HCT116 (cell line): ENCODE measurements at regions not wholly inside any gene's neighbourhood (a gene's known extent, or its start where the extent isn't known, plus 50 kb on each side); places are given as distances from the start of the nearest gene placed in this dataset.

ENCODE experiments used
- ATAC-seq: fragments of 200-7000 bp; cut with Tn5 transposase; 2 replicates; pipeline ENCODE4 v1.9.1; 2020; ENCODE audit warnings: mild to moderate bottlenecking, moderate library complexity
- BruUV-seq: library from RNA; stranded (reverse); fragments of 400-500 nt; replicated peaks from 2 replicates; lab custom pipeline; 2021; lab: Mats Ljungman, UMichigan
- CTCF ChIA-PET: fragments of 300-600 bp; sonication (Branson Sonifier 250); formaldehyde crosslinking; loops from one replicate; lab custom pipeline; 2021; ENCODE audit warnings: antibody characterized with exemption; lab: Charles Lee
- POLR2A ChIA-PET: fragments of 300-600, 350-600 bp; sonication (Branson Sonifier 250); formaldehyde crosslinking; loops from one replicate; lab custom pipeline; 2021; ENCODE audit warnings: antibody characterized with exemption; lab: Charles Lee
- RAD21 ChIA-PET, 2 experiments: fragments of 300-600 bp; sonication (Branson Sonifier 250); formaldehyde crosslinking; loops; one replicate each; lab custom pipeline; 2023; ENCODE audit warnings: low total read pairs in 2 of 2; ENCODE audit not compliant: uncharacterized antibody in 2 of 2, unreplicated experiment in 2 of 2, low non-redundant PET in 1 of 2; lab: Charles Lee
- DNase-seq: peaks from one replicate; pipeline ENCODE4 v3.0.0-alpha.2; 2010; ENCODE audit warnings: low read depth, low spot score
- H2AFZ ChIP-seq: fragments of 200-600 bp; shearing (Covaris generic), sonication (generic); 2 replicates; pipeline ENCODE4 v1.6.1; 2017; ENCODE audit warnings: low read depth, mixed run types, mixed read lengths, antibody characterized with exemption, low read length; ENCODE audit not compliant: poor library complexity, severe bottlenecking
- H3K27ac ChIP-seq: 2 replicates; pipeline ENCODE4 v1.5.1; 2012; ENCODE audit warnings: low read depth, low read length
- H3K27me3 ChIP-seq: fragments of 200-600 bp; sonication (generic); 2 replicates; pipeline ENCODE4 v1.6.1; 2016; ENCODE audit warnings: mixed run types, low read length, mixed read lengths; ENCODE audit not compliant: insufficient read depth
- H3K36me3 ChIP-seq, 2 experiments: fragments of 200-500 bp in 1 of 2; fragments of 200-600 bp in 1 of 2; sonication (Bioruptor generic) in 1 of 2; sonication (generic) in 1 of 2; 2 replicates each; pipeline versions ENCODE4 v1.5.1 to v1.6.1; 2014 to 2016; ENCODE audit warnings: low read length in 2 of 2, inconsistent platforms in 1 of 2, mixed read lengths in 1 of 2, mixed run types in 1 of 2; ENCODE audit not compliant: insufficient read depth in 2 of 2, control insufficient read depth in 1 of 2
- H3K4me1 ChIP-seq, 2 experiments: fragments of 200-600 bp in 1 of 2; sonication (generic) in 1 of 2; 2 replicates each; pipeline versions ENCODE4 v1.5.1 to v1.6.1; 2012 to 2017; ENCODE audit warnings: low read length in 2 of 2, inconsistent platforms in 1 of 2, mild to moderate bottlenecking in 1 of 2, mixed read lengths in 1 of 2, mixed run types in 1 of 2, moderate library complexity in 1 of 2; ENCODE audit not compliant: insufficient read depth in 2 of 2, control insufficient read depth in 1 of 2
- H3K4me2 ChIP-seq: fragments of 200-600 bp; sonication (generic); 2 replicates; pipeline ENCODE4 v1.6.1; 2017; ENCODE audit warnings: mixed run types, low read length, mixed read lengths
- H3K4me3 ChIP-seq, 2 experiments: fragments of 200-600 bp in 1 of 2; sonication (generic) in 1 of 2; replicated peaks in 1 of 2; 2 replicates each; pipeline ENCODE4 v1.5.1; 2011 to 2016; ENCODE audit warnings: low read length in 2 of 2, control low read depth in 1 of 2, low read depth in 1 of 2, mild to moderate bottlenecking in 1 of 2, mixed read lengths in 1 of 2, mixed run types in 1 of 2
- H3K79me2 ChIP-seq: fragments of 200-600 bp; sonication (generic); 2 replicates; pipeline ENCODE4 v1.6.1; 2017; ENCODE audit warnings: mild to moderate bottlenecking, mixed run types, low read length, moderate library complexity, mixed read lengths; ENCODE audit not compliant: insufficient read depth
- H3K9ac ChIP-seq: fragments of 200-600 bp; sonication (generic); 2 replicates; pipeline ENCODE4 v1.6.1; 2016; ENCODE audit warnings: low read length, mixed read lengths
- H3K9me2 ChIP-seq: fragments of 200-600 bp; sonication (generic), shearing (Covaris generic); 2 replicates; pipeline ENCODE4 v1.6.1; 2017; ENCODE audit warnings: mixed run types, mild to moderate bottlenecking, moderate library complexity; ENCODE audit not compliant: insufficient read depth
- H3K9me3 ChIP-seq, 2 experiments: fragments of 200-500 bp in 1 of 2; fragments of 200-600 bp in 1 of 2; sonication (Bioruptor generic) in 1 of 2; sonication (generic) in 1 of 2; 2 replicates each; pipeline ENCODE4 v1.6.1; 2014 to 2017; ENCODE audit warnings: low read length in 2 of 2, mixed read lengths in 2 of 2, inconsistent platforms in 1 of 2, low read depth in 1 of 2, mild to moderate bottlenecking in 1 of 2, mixed run types in 1 of 2, moderate library complexity in 1 of 2; ENCODE audit not compliant: control insufficient read depth in 1 of 2, insufficient read depth in 1 of 2
- H4K20me1 ChIP-seq: fragments of 200-600 bp; sonication (generic), shearing (Covaris generic); 2 replicates; pipeline ENCODE4 v1.6.1; 2017; ENCODE audit warnings: mixed run types, mild to moderate bottlenecking, moderate library complexity; ENCODE audit not compliant: insufficient read depth
- ATF3 ChIP-seq: IDR thresholded peaks from 2 replicates; pipeline ENCODE4 v1.6.1; 2012
- CBX3 ChIP-seq: IDR thresholded peaks from 2 replicates; pipeline ENCODE4 v1.6.1; 2012; ENCODE audit warnings: low read depth
- CEBPB ChIP-seq: IDR thresholded peaks from 2 replicates; pipeline ENCODE4 v1.6.1; 2012; ENCODE audit warnings: low read depth
- CTCF ChIP-seq, 3 experiments: fragments of 200-600 bp in 1 of 3; sonication (generic) in 1 of 3; IDR thresholded peaks in 2 of 3; conservative IDR thresholded peaks in 1 of 3; 2 replicates each; pipeline ENCODE4 v1.5.1; 2012 to 2017; ENCODE audit warnings: low read depth in 2 of 3, low read length in 2 of 3, antibody characterized with exemption in 1 of 3, borderline replicate concordance in 1 of 3, control low read depth in 1 of 3, mild to moderate bottlenecking in 1 of 3, mixed read lengths in 1 of 3, mixed run types in 1 of 3, moderate library complexity in 1 of 3; ENCODE audit not compliant: insufficient read depth in 1 of 3
- EGR1 ChIP-seq: IDR thresholded peaks from 2 replicates; pipeline ENCODE4 v1.6.1; 2012; ENCODE audit warnings: low read depth
- ELF1 ChIP-seq: IDR thresholded peaks from 2 replicates; pipeline ENCODE4 v1.6.1; 2012; ENCODE audit warnings: low read depth, borderline replicate concordance
- EZH2 ChIP-seq: fragments of 200-600 bp; sonication (generic); IDR thresholded peaks from 2 replicates; pipeline ENCODE4 v1.6.1; 2017; ENCODE audit warnings: antibody characterized with exemption, mixed run types
- EZH2phosphoT487 ChIP-seq: fragments of 200-600 bp; IDR thresholded peaks from 2 replicates; pipeline ENCODE4 v1.6.1; 2018; ENCODE audit warnings: antibody characterized with exemption, borderline replicate concordance
- FOSL1 ChIP-seq: IDR thresholded peaks from 2 replicates; pipeline ENCODE4 v1.6.1; 2012; ENCODE audit warnings: low read depth
- JUND ChIP-seq: IDR thresholded peaks from 2 replicates; pipeline ENCODE4 v1.6.1; 2012
- MAX ChIP-seq: IDR thresholded peaks from 2 replicates; pipeline ENCODE4 v1.6.1; 2012
- POLR2A ChIP-seq: IDR thresholded peaks from 2 replicates; pipeline ENCODE4 v1.7.0; 2011; ENCODE audit warnings: borderline replicate concordance; ENCODE audit not compliant: insufficient read depth, insufficient read length; ENCODE audit errors: extremely low read depth
- RAD21 ChIP-seq: IDR thresholded peaks from 2 replicates; pipeline ENCODE4 v1.6.1; 2012; ENCODE audit warnings: low read depth, mild to moderate bottlenecking
- SIN3A ChIP-seq: IDR thresholded peaks from 2 replicates; pipeline ENCODE4 v1.6.1; 2012; ENCODE audit warnings: low read depth
- SP1 ChIP-seq: IDR thresholded peaks from 2 replicates; pipeline ENCODE4 v1.6.1; 2012; ENCODE audit warnings: low read depth
- SRF ChIP-seq: IDR thresholded peaks from 2 replicates; pipeline ENCODE4 v1.6.1; 2012; ENCODE audit warnings: low read depth
- TCF7L2 ChIP-seq: IDR thresholded peaks from 2 replicates; pipeline ENCODE4 v1.7.0; 2011; ENCODE audit warnings: borderline replicate concordance, inconsistent platforms; ENCODE audit not compliant: insufficient read depth, insufficient read length; ENCODE audit errors: extremely low read depth
- ZBTB33 ChIP-seq: IDR thresholded peaks from 2 replicates; pipeline ENCODE4 v1.6.1; 2011; ENCODE audit warnings: mild to moderate bottlenecking, low read length, moderate library complexity; ENCODE audit not compliant: insufficient replicate concordance; ENCODE audit errors: extremely low read depth
- ZFX ChIP-seq: fragments of 450-650 bp; IDR thresholded peaks from 2 replicates; pipeline ENCODE4 v1.6.1; 2017
- ZNF274 ChIP-seq: fragments of 200-500 bp; sonication (Bioruptor generic); IDR thresholded peaks from 2 replicates; pipeline ENCODE4 v1.6.1; 2014; ENCODE audit warnings: mild to moderate bottlenecking, low read depth, low read length, inconsistent platforms
- intact Hi-C: fragments of 100-400 bp; cut with micrococcal nuclease; formaldehyde crosslinking; loops from 2 replicates; pipeline ENCODE4 v1.10.0; 2022

- DNase-seq (peak; percentile 15), ATAC-seq (no peak)
- H4K20me1 ChIP-seq, result no peaks in the 10 kb centered on the region
- no peak for TF ChIP-seq FOSL1
- TF ChIP-seq EZH2, result no peak
- TF ChIP-seq SP1, result peak; percentile 44; the same call in 1 of the 2 replicates
- TF ChIP-seq ZFX, result no peak
- no peak for TF ChIP-seq ELF1
- TF ChIP-seq EGR1, result no peak
- peak; percentile 28; the same call in 1 of the 2 replicates for TF ChIP-seq JUND
- TF ChIP-seq EZH2phosphoT487, result no peak
- no peak for TF ChIP-seq CTCF (IDR thresholded peaks at IDR 0.05 in 2 of 3, conservative IDR thresholded peaks at IDR 0.05 in 1 of 3; ENCODE audit: borderline replicate concordance in 1 of 3, insufficient read depth in 1 of 3, low read depth in 2 of 3, low read length in 2 of 3)
- TF ChIP-seq TCF7L2, result no peak
- no peak for TF ChIP-seq MAX
- TF ChIP-seq RAD21, result peak; percentile 25; the same call in 1 of the 2 replicates
- no peak for TF ChIP-seq SRF
- peak; percentile 95 for TF ChIP-seq CEBPB
- no peak for TF ChIP-seq ATF3
- TF ChIP-seq ZBTB33, result no peak
- no peak for TF ChIP-seq SIN3A
- no peak for TF ChIP-seq POLR2A
- no peak for TF ChIP-seq CBX3
- no peak for TF ChIP-seq ZNF274
- H2AFZ ChIP-seq, result no peak overlapping the region
- BruUV-seq, result no TSS peak
- H3K9me2 ChIP-seq, result 0 out of 2 replicates have a peak, but pooled peaks cover 2% of the 10 kb centered on the region
- ChIA-PET RAD21 (no interaction called here), POLR2A (no interaction called here), CTCF (no interaction called here)
- no peak overlapping the region for H3K4me3 ChIP-seq
- peaks cover 0 to 4% of the 10 kb centered on the region in 2 experiments; a peak in 1 of 4 replicates for H3K4me1 ChIP-seq
- no peak overlapping the region for H3K4me2 ChIP-seq
- no peaks in the 10 kb centered on the region for H3K79me2 ChIP-seq
- no peaks in the 10 kb centered on the region for H3K36me3 ChIP-seq
- no peaks in the 10 kb centered on the region for H3K9me3 ChIP-seq
- intact Hi-C loops, result no loop called here
- H3K27me3 ChIP-seq, result no peaks in the 10 kb centered on the region
- H3K27ac ChIP-seq, result no peak overlapping the region
- no peak overlapping the region for H3K9ac ChIP-seq
These were observed 189.6 kb downstream of the DUSP6 start for GRCh38 chr12:89162589-89163261.
